Epithelial cell of esophagus (primary cell): ENCODE measurements at regions not wholly inside any gene's neighbourhood (a gene's known extent, or its start where the extent isn't known, plus 50 kb on each side); places are given as distances from the start of the nearest gene placed in this dataset.
A peak's percentile ranks its signal among the peaks of the same experiment; 100 is the strongest.

ENCODE experiments used
- DNase-seq: peaks from one replicate; pipeline ENCODE4 v3.0.0; 2010; ENCODE audit warnings: low read depth
- H3K4me3 ChIP-seq: 2 replicates; pipeline ENCODE4 v1.5.1; 2011; ENCODE audit warnings: mild to moderate bottlenecking, low read length, control low read depth
- CTCF ChIP-seq: IDR thresholded peaks from 2 replicates; pipeline ENCODE4 v1.5.1; 2011; ENCODE audit warnings: low read depth, mild to moderate bottlenecking, low read length, control low read depth, inconsistent platforms; ENCODE audit not compliant: insufficient read depth; ENCODE audit errors: missing control alignments

GRCh38 chr18:68034296-68034695 lies 517.8 kb upstream of the DSEL start:
- H3K4me3 ChIP-seq, result no peak overlapping the region
- DNase-seq, result no peak
- no peak for TF ChIP-seq CTCF

GRCh38 chr18:68033466-68033865 lies 516.9 kb upstream of the DSEL start:
- DNase-seq, result no peak

GRCh38 chr18:68024716-68025115 lies 508.2 kb upstream of the DSEL start:
- no peak for TF ChIP-seq CTCF
- DNase-seq, result no peak
- no peak overlapping the region for H3K4me3 ChIP-seq

More at GRCh38 chr18:68033466-68033865, 516.9 kb upstream of the DSEL start:
- H3K4me3 ChIP-seq, result no peak overlapping the region
- no peak for TF ChIP-seq CTCF

- no peak for DNase-seq
- no peak for TF ChIP-seq CTCF
- no peak overlapping the region for H3K4me3 ChIP-seq
These were observed 500.9 kb upstream of the DSEL start for GRCh38 chr18:68017385-68017784.

GRCh38 chr18:67997496-67997895 lies 481.0 kb upstream of the DSEL start:
- peak; percentile 38 for DNase-seq
- H3K4me3 ChIP-seq, result no peak overlapping the region
- TF ChIP-seq CTCF, result no peak

- H3K4me3 ChIP-seq, result no peak overlapping the region
- DNase-seq, result peak; percentile 1
- no peak for TF ChIP-seq CTCF
These were observed 479.2 kb upstream of the DSEL start for GRCh38 chr18:67995769-67996168.

- no peak overlapping the region for H3K4me3 ChIP-seq
- no peak for TF ChIP-seq CTCF
- no peak for DNase-seq
These were observed 463.7 kb upstream of the DSEL start for GRCh38 chr18:67980241-67980640.
